ENCODE measurements at regions not wholly inside any gene's neighbourhood (a gene's known extent, or its start where the extent isn't known, plus 50 kb on each side); places are given as distances from the start of the nearest gene placed in this dataset.

DNA sequence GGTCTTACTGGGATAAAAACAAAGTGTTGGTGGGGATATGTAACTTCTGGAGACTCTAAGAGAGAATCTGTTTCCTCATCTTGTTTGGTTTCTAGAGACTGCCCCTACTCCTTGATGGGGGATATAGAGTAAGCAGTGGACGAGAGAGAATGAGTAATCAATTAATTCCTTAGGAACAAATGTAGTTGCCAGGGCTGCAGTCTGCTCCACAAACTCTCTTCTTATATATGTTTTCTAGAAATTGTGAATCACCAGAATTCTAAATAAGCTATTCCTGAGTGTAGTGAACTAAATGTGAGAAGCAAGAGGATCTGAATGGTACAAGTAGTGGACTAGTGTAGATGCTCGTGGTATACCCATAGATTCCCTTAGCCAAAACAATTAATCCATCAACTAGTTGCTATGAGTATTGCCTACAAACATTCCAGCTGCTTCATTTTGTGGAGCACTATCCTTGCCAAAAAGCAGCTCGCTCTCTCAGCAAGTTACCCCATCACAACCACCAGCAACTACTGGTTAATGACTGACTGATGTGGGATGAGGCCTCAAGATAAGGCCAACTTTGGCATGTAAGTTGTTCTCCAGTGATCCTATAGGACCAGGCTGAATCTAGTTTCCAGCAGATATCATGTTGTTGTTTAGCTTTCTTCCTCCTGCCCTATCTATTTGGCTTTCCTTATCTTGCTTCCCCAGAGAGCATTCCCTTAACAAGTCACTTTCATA is 273.0 kb downstream of the SLC7A11 start:
- Histone ChIP-seq H3K27ac (ENCODE audit: low read depth, low read length, poor library complexity, severe bottlenecking) (no peak overlapping the region), H3K36me3 (ENCODE audit: insufficient read depth, low read length) (no peaks in the 10 kb centered on the region), H3K4me2 (ENCODE audit: low read length) (no peak overlapping the region), H3K79me2 (ENCODE audit: insufficient read depth, low read depth, low read length) (no peaks in the 10 kb centered on the region), H3K9me3 (ENCODE audit: low read length) (no peaks in the 10 kb centered on the region), H3K9me2 (ENCODE audit: insufficient read depth, low read length) (no peaks in the 10 kb centered on the region), H3K4me1 (ENCODE audit: insufficient read depth, low read length, poor library complexity, severe bottlenecking) (no peaks in the 10 kb centered on the region), H2AFZ (ENCODE audit: low read length) (no peak overlapping the region), H4K20me1 (ENCODE audit: insufficient read depth, low read length) (no peaks in the 10 kb centered on the region), H3K4me3 (ENCODE audit: low read depth, low read length, poor library complexity, severe bottlenecking) (no peak overlapping the region)
- DNase-seq (ENCODE audit: low spot score): no peak
- BruUV-seq (replicated peaks): no TSS peak
- POLR2A ChIA-PET: no interaction called here
- TF ChIP-seq, protein P1, sequence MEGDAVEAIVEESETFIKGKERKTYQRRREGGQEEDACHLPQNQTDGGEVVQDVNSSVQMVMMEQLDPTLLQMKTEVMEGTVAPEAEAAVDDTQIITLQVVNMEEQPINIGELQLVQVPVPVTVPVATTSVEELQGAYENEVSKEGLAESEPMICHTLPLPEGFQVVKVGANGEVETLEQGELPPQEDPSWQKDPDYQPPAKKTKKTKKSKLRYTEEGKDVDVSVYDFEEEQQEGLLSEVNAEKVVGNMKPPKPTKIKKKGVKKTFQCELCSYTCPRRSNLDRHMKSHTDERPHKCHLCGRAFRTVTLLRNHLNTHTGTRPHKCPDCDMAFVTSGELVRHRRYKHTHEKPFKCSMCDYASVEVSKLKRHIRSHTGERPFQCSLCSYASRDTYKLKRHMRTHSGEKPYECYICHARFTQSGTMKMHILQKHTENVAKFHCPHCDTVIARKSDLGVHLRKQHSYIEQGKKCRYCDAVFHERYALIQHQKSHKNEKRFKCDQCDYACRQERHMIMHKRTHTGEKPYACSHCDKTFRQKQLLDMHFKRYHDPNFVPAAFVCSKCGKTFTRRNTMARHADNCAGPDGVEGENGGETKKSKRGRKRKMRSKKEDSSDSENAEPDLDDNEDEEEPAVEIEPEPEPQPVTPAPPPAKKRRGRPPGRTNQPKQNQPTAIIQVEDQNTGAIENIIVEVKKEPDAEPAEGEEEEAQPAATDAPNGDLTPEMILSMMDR (conservative IDR thresholded peaks at IDR 0.05; ENCODE audit: low read length): no peak
- no peak for TF ChIP-seq EZH2phosphoT487 (IDR thresholded peaks at IDR 0.05; ENCODE audit: borderline replicate concordance, low read depth, low read length)
- intact Hi-C loops (cut with micrococcal nuclease; ENCODE audit: unreplicated experiment): no loop called here
- CTCF ChIA-PET (ENCODE audit: unreplicated experiment): no interaction called here

DNA sequence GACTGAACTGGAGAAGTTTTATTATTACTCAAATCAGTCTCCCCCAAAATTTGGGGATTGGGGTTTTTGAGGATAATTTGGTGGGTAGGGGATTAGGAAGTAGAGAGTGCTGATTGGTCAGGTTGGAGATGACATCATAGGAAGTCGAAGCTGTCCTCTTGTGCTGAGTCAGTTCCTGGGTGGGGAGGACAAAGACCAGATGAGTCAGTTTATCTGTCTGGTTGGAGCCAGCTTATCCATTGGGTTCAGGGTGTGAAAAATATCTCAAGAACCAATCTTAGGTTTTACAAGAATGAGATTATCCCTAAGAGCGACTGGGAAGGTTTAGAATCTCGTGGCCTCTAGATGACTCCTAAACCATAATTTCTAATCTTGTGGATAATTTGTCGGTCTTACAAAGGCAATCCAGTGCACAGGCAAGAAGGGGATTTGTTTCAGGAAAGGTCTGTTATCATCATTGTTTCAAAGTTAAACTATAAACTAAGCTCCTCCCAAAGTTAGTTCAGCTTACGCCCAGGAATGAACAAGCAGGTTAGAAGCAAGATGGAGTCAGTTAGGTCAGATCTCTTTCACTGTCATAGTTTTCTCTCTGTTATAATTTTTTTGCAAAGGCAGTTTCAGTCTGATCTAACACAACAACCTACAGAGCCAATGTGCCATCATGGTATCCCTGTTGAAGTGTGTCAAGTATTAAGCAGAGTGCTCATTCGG is 274.5 kb downstream of the SLC7A11 start:
- H3K27ac ChIP-seq (ENCODE audit: low read depth, low read length, poor library complexity, severe bottlenecking): no peak overlapping the region
- H3K4me2 ChIP-seq (ENCODE audit: low read length): no peak overlapping the region
- no peaks in the 10 kb centered on the region for H4K20me1 ChIP-seq (ENCODE audit: insufficient read depth, low read length)
- H3K36me3 ChIP-seq (ENCODE audit: insufficient read depth, low read length): no peaks in the 10 kb centered on the region
- POLR2A ChIA-PET: no interaction called here
- no peak overlapping the region for H2AFZ ChIP-seq (ENCODE audit: low read length)
- CTCF ChIA-PET (ENCODE audit: unreplicated experiment): no interaction called here
- H3K4me1 ChIP-seq (ENCODE audit: insufficient read depth, low read length, poor library complexity, severe bottlenecking): no peaks in the 10 kb centered on the region
- no peaks in the 10 kb centered on the region for H3K9me3 ChIP-seq (ENCODE audit: low read length)
- DNase-seq (ENCODE audit: low spot score): no peak
- H3K4me3 ChIP-seq (ENCODE audit: low read depth, low read length, poor library complexity, severe bottlenecking): no peak overlapping the region
- intact Hi-C loops (cut with micrococcal nuclease; ENCODE audit: unreplicated experiment): no loop called here
- BruUV-seq (replicated peaks): no TSS peak
- H3K9me2 ChIP-seq (ENCODE audit: insufficient read depth, low read length): no peaks in the 10 kb centered on the region
- TF ChIP-seq, protein P1 (conservative IDR thresholded peaks at IDR 0.05; ENCODE audit: low read length): no peak
- no peak for TF ChIP-seq EZH2phosphoT487 (IDR thresholded peaks at IDR 0.05; ENCODE audit: borderline replicate concordance, low read depth, low read length)
- no peaks in the 10 kb centered on the region for H3K79me2 ChIP-seq (ENCODE audit: insufficient read depth, low read depth, low read length)

DNA sequence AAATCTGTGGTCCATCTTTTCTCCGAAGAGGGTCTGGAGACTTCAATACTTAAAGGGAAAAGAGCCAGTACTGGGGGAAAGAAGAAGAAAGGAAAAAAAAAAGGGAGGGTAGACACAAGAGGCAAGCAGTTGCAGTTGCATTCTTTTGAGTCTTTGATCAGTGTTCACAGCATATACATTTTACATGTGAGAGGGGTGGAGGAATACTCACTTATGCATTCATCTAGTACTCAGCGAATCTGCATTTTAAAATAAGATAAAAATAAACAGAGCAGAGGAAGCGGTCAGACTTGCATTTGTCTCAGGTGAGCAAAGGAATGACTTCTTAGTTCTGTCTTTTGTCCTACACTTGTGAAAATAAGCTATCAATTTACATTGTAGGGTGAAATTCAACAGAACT is 275.6 kb downstream of the SLC7A11 start:
- Histone ChIP-seq H2AFZ (ENCODE audit: low read length) (no peak overlapping the region), H3K9me2 (ENCODE audit: insufficient read depth, low read length) (no peaks in the 10 kb centered on the region), H3K4me2 (ENCODE audit: low read length) (no peak overlapping the region), H4K20me1 (ENCODE audit: insufficient read depth, low read length) (no peaks in the 10 kb centered on the region), H3K36me3 (ENCODE audit: insufficient read depth, low read length) (no peaks in the 10 kb centered on the region), H3K4me1 (ENCODE audit: insufficient read depth, low read length, poor library complexity, severe bottlenecking) (no peaks in the 10 kb centered on the region), H3K27ac (ENCODE audit: low read depth, low read length, poor library complexity, severe bottlenecking) (no peak overlapping the region), H3K9me3 (ENCODE audit: low read length) (no peaks in the 10 kb centered on the region), H3K79me2 (ENCODE audit: insufficient read depth, low read depth, low read length) (no peaks in the 10 kb centered on the region), H3K4me3 (ENCODE audit: low read depth, low read length, poor library complexity, severe bottlenecking) (no peak overlapping the region)
- no TSS peak for BruUV-seq (replicated peaks)
- ChIA-PET POLR2A (no interaction called here), CTCF (ENCODE audit: unreplicated experiment) (no interaction called here)
- DNase-seq (ENCODE audit: low spot score): no peak
- intact Hi-C loops (cut with micrococcal nuclease; ENCODE audit: unreplicated experiment): no loop called here
- TF ChIP-seq, protein P1 (conservative IDR thresholded peaks at IDR 0.05; ENCODE audit: low read length): no peak
- no peak for TF ChIP-seq EZH2phosphoT487 (IDR thresholded peaks at IDR 0.05; ENCODE audit: borderline replicate concordance, low read depth, low read length)
